Mesendoderm (in vitro differentiated cells): ENCODE measurements at regions not wholly inside any gene's neighbourhood (a gene's known extent, or its start where the extent isn't known, plus 50 kb on each side); places are given as distances from the start of the nearest gene placed in this dataset.

Source experiments
- DNase-seq: peaks from one replicate; pipeline ENCODE4 v3.0.0; 2013
- H2AK5ac ChIP-seq: 2 replicates; pipeline ENCODE4 v1.6.1; 2013; ENCODE audit warnings: low read length, inconsistent platforms
- H2BK120ac ChIP-seq: 2 replicates; pipeline ENCODE4 v1.6.1; 2013; ENCODE audit warnings: low read depth, mild to moderate bottlenecking, low read length, moderate library complexity, mixed read lengths
- H2BK15ac ChIP-seq: replicated peaks from 2 replicates; pipeline ENCODE4 v1.6.1; 2013; ENCODE audit warnings: low read depth, mild to moderate bottlenecking, moderate library complexity
- H2BK5ac ChIP-seq: 2 replicates; pipeline ENCODE4 v1.6.1; 2013; ENCODE audit warnings: low read length, inconsistent platforms
- H3K18ac ChIP-seq: 2 replicates; pipeline ENCODE4 v1.6.1; 2013; ENCODE audit warnings: mild to moderate bottlenecking, low read length, mixed read lengths
- H3K23ac ChIP-seq: one replicate; pipeline ENCODE4 v1.6.1; 2013; ENCODE audit warnings: low read length
- H3K27ac ChIP-seq: 2 replicates; pipeline ENCODE4 v1.5.1; 2013; ENCODE audit warnings: low read depth, mild to moderate bottlenecking, inconsistent platforms, low read length, moderate library complexity
- H3K27me3 ChIP-seq: 2 replicates; pipeline ENCODE4 v1.6.1; 2013; ENCODE audit warnings: low read length, control low read depth, mild to moderate bottlenecking, inconsistent platforms; ENCODE audit not compliant: insufficient read depth, poor library complexity
- H3K36me3 ChIP-seq: 2 replicates; pipeline ENCODE4 v1.6.1; 2013; ENCODE audit warnings: low read length, inconsistent platforms; ENCODE audit not compliant: control insufficient read depth, insufficient read depth
- H3K4ac ChIP-seq: one replicate; pipeline ENCODE4 v1.6.1; 2013; ENCODE audit warnings: low read depth, mild to moderate bottlenecking, low read length, moderate library complexity
- H3K4me1 ChIP-seq: 2 replicates; pipeline ENCODE4 v1.6.1; 2013; ENCODE audit warnings: low read depth, low read length, inconsistent platforms; ENCODE audit not compliant: control insufficient read depth
- H3K4me2 ChIP-seq: 2 replicates; pipeline ENCODE4 v1.6.1; 2013; ENCODE audit warnings: low read length
- H3K4me3 ChIP-seq: 2 replicates; pipeline ENCODE4 v1.5.1; 2013; ENCODE audit warnings: mild to moderate bottlenecking, low read length
- H3K56ac ChIP-seq: one replicate; pipeline ENCODE4 v1.6.1; 2013; ENCODE audit warnings: low read length
- H3K79me1 ChIP-seq: 2 replicates; pipeline ENCODE4 v1.6.1; 2013; ENCODE audit warnings: low read length, inconsistent platforms
- H3K79me2 ChIP-seq: 2 replicates; pipeline ENCODE4 v1.6.1; 2013; ENCODE audit warnings: mild to moderate bottlenecking, low read length; ENCODE audit not compliant: control insufficient read depth, insufficient read depth
- H3K9ac ChIP-seq: 2 replicates; pipeline ENCODE4 v1.6.1; 2013; ENCODE audit warnings: low read length, inconsistent platforms
- H4K5ac ChIP-seq: one replicate; pipeline ENCODE4 v1.6.1; 2013; ENCODE audit warnings: low read length
- H4K8ac ChIP-seq: one replicate; pipeline ENCODE4 v1.6.1; 2013; ENCODE audit warnings: low read depth, mild to moderate bottlenecking, control low read depth, low read length, moderate library complexity
- WGBS: extraction: QIAGEN DNeasy Blood & Tissue Kit; methylation state at CpG from one replicate; pipeline ENCODE4 v1.1.7; 2013; ENCODE audit warnings: low lambda C conversion rate, missing lambda C conversion rate; ENCODE audit not compliant: insufficient coverage; ENCODE audit errors: extremely low coverage; 5-methylcytosine and 5-hydroxymethylcytosine counted together

- Histone ChIP-seq H3K27me3 (no peaks in the 10 kb centered on the region), H3K18ac (no peak overlapping the region), H2BK120ac (no peak overlapping the region), H3K4me3 (no peak overlapping the region), H3K56ac (no peak overlapping the region), H2BK15ac (no peak overlapping the region), H3K9ac (no peak overlapping the region), H3K4ac (no peak overlapping the region), H2BK5ac (no peak overlapping the region), H3K79me1 (no peaks in the 10 kb centered on the region), H3K36me3 (no peaks in the 10 kb centered on the region), H3K27ac (no peak overlapping the region), H2AK5ac (no peak overlapping the region), H4K8ac (no peak overlapping the region), H3K4me1 (no peaks in the 10 kb centered on the region), H3K23ac (no peak overlapping the region), H3K79me2 (no peaks in the 10 kb centered on the region), H4K5ac (no peak overlapping the region), H3K4me2 (no peak overlapping the region)
- WGBS = no CpG with 5 or more reads among the region's 5 CpGs
- DNase-seq = no peak
Measured at GRCh38 chr21:28865488-28866186, 127.0 kb downstream of the LTN1 start.

- H3K27me3 ChIP-seq = no peaks in the 10 kb centered on the region
- no CpG with 5 or more reads among the region's 3 CpGs for WGBS
- no peak overlapping the region for H3K4me2 ChIP-seq
- no peaks in the 10 kb centered on the region for H3K36me3 ChIP-seq
- no peak overlapping the region for H3K56ac ChIP-seq
- no peak overlapping the region for H2BK5ac ChIP-seq
- DNase-seq = no peak
- no peak overlapping the region for H3K4me3 ChIP-seq
- H2BK15ac ChIP-seq = no peak overlapping the region
- H3K4ac ChIP-seq = no peak overlapping the region
- H3K23ac ChIP-seq = no peak overlapping the region
- H3K18ac ChIP-seq = no peak overlapping the region
- no peak overlapping the region for H4K8ac ChIP-seq
- no peak overlapping the region for H3K9ac ChIP-seq
- H3K27ac ChIP-seq = no peak overlapping the region
- H4K5ac ChIP-seq = no peak overlapping the region
- H3K4me1 ChIP-seq = no peaks in the 10 kb centered on the region
- no peaks in the 10 kb centered on the region for H3K79me1 ChIP-seq
- H2AK5ac ChIP-seq = no peak overlapping the region
- H3K79me2 ChIP-seq = no peaks in the 10 kb centered on the region
- no peak overlapping the region for H2BK120ac ChIP-seq
Measured at GRCh38 chr21:28858424-28858823, 134.3 kb downstream of the LTN1 start.

GRCh38 chr21:28857752-28858151, 134.9 kb downstream of the LTN1 start:
- no peak overlapping the region for H2BK5ac ChIP-seq
- no peak overlapping the region for H3K27ac ChIP-seq
- H3K36me3 ChIP-seq = no peaks in the 10 kb centered on the region
- no peak overlapping the region for H3K18ac ChIP-seq
- H3K9ac ChIP-seq = no peak overlapping the region
- no peak overlapping the region for H3K4me3 ChIP-seq
- H3K4me2 ChIP-seq = no peak overlapping the region
- no peak overlapping the region for H2BK120ac ChIP-seq
- H3K4me1 ChIP-seq = no peaks in the 10 kb centered on the region
- H4K5ac ChIP-seq = no peak overlapping the region
- no peaks in the 10 kb centered on the region for H3K79me2 ChIP-seq
- H2AK5ac ChIP-seq = no peak overlapping the region
- no peaks in the 10 kb centered on the region for H3K79me1 ChIP-seq
- no peak overlapping the region for H3K56ac ChIP-seq
- H2BK15ac ChIP-seq = no peak overlapping the region
- no CpG with 5 or more reads among the region's 2 CpGs for WGBS
- H4K8ac ChIP-seq = no peak overlapping the region
- no peak overlapping the region for H3K4ac ChIP-seq
- no peak overlapping the region for H3K23ac ChIP-seq
- no peaks in the 10 kb centered on the region for H3K27me3 ChIP-seq
- DNase-seq = no peak

- H3K4me2 ChIP-seq = no peak overlapping the region
- H3K56ac ChIP-seq = no peak overlapping the region
- no peaks in the 10 kb centered on the region for H3K27me3 ChIP-seq
- no peak overlapping the region for H2BK5ac ChIP-seq
- no peak overlapping the region for H3K4ac ChIP-seq
- no peak overlapping the region for H3K9ac ChIP-seq
- no peaks in the 10 kb centered on the region for H3K79me1 ChIP-seq
- no peaks in the 10 kb centered on the region for H3K36me3 ChIP-seq
- no peak overlapping the region for H4K8ac ChIP-seq
- H3K4me1 ChIP-seq = no peaks in the 10 kb centered on the region
- no peak overlapping the region for H4K5ac ChIP-seq
- no peaks in the 10 kb centered on the region for H3K79me2 ChIP-seq
- peak; percentile 34 for DNase-seq
- no peak overlapping the region for H2BK15ac ChIP-seq
- no CpG with 5 or more reads among the region's 5 CpGs for WGBS
- H3K18ac ChIP-seq = no peak overlapping the region
- no peak overlapping the region for H2AK5ac ChIP-seq
- no peak overlapping the region for H3K27ac ChIP-seq
- no peak overlapping the region for H3K4me3 ChIP-seq
- no peak overlapping the region for H2BK120ac ChIP-seq
- H3K23ac ChIP-seq = no peak overlapping the region
Measured at GRCh38 chr21:28856588-28857250, 136.0 kb downstream of the LTN1 start.

GRCh38 chr21:28852706-28853105, 140.0 kb downstream of the LTN1 start:
- no CpG with 5 or more reads among the region's 5 CpGs for WGBS
- no peak overlapping the region for H3K4me3 ChIP-seq
- DNase-seq = no peak
- H2BK5ac ChIP-seq = no peak overlapping the region
- H3K4me2 ChIP-seq = no peak overlapping the region
- H2BK120ac ChIP-seq = no peak overlapping the region
- no peak overlapping the region for H3K27ac ChIP-seq
- no peak overlapping the region for H4K5ac ChIP-seq
- H3K4ac ChIP-seq = no peak overlapping the region
- H3K27me3 ChIP-seq = no peaks in the 10 kb centered on the region
- no peaks in the 10 kb centered on the region for H3K36me3 ChIP-seq
- no peak overlapping the region for H3K18ac ChIP-seq
- H2AK5ac ChIP-seq = no peak overlapping the region
- no peaks in the 10 kb centered on the region for H3K4me1 ChIP-seq
- no peak overlapping the region for H3K9ac ChIP-seq
- H3K56ac ChIP-seq = no peak overlapping the region
- H4K8ac ChIP-seq = no peak overlapping the region
- no peak overlapping the region for H3K23ac ChIP-seq
- no peaks in the 10 kb centered on the region for H3K79me1 ChIP-seq
- H2BK15ac ChIP-seq = no peak overlapping the region
- H3K79me2 ChIP-seq = no peaks in the 10 kb centered on the region
